SK-N-SH (cell line): ENCODE measurements at regions not wholly inside any gene's neighbourhood (a gene's known extent, or its start where the extent isn't known, plus 50 kb on each side); places are given as distances from the start of the nearest gene placed in this dataset.

Source experiments
- CTCF ChIA-PET: fragments of 300-600, 350-600 bp; formaldehyde crosslinking; extraction: SDS; loops from one replicate; lab custom pipeline; 2021; lab: Yijun Ruan, JAX
- POLR2A ChIA-PET: fragments of 350-600 bp; sonication (Branson Sonifier 250); formaldehyde crosslinking; extraction: SDS; loops from one replicate; lab custom pipeline; 2020; ENCODE audit warnings: antibody characterized with exemption, inconsistent platforms; lab: Yijun Ruan, JAX
- DNase-seq: peaks from one replicate; pipeline ENCODE4 v3.0.0; 2012
- H2AFZ ChIP-seq: fragments of 200-600 bp; sonication (generic); 2 replicates; pipeline ENCODE4 v1.8.1; 2016; ENCODE audit warnings: antibody characterized with exemption, mild to moderate bottlenecking, low read depth
- H3F3A ChIP-seq: fragments of 200-600 bp; sonication (generic); replicated peaks from 2 replicates; pipeline ENCODE3; 2016; ENCODE audit warnings: antibody characterized with exemption, mild to moderate bottlenecking; ENCODE audit not compliant: insufficient read depth
- H3K27ac ChIP-seq, 2 experiments: fragments of 200-500 bp in 1 of 2; fragments of 200-600 bp in 1 of 2; sonication (Bioruptor generic) in 1 of 2; sonication (generic), shearing (Covaris generic) in 1 of 2; 2 replicates each; pipeline versions ENCODE4 v1.5.1 to v1.6.1; 2014 to 2016; ENCODE audit warnings: low read depth in 2 of 2, inconsistent platforms in 1 of 2, low read length in 1 of 2, mild to moderate bottlenecking in 1 of 2, mixed read lengths in 1 of 2
- H3K27me3 ChIP-seq: fragments of 200-600 bp; sonication (generic), shearing (Covaris generic); 2 replicates; pipeline ENCODE4 v1.6.1; 2016; ENCODE audit warnings: mixed run types; ENCODE audit not compliant: insufficient read depth
- H3K36me3 ChIP-seq, 2 experiments: fragments of 200-500 bp in 1 of 2; fragments of 200-600 bp in 1 of 2; sonication (Bioruptor generic) in 1 of 2; sonication (generic) in 1 of 2; replicated peaks in 1 of 2; 2 replicates each; pipeline versions ENCODE3 to v1.5.1; 2014 to 2016; ENCODE audit warnings: low read length in 1 of 2, mild to moderate bottlenecking in 1 of 2; ENCODE audit not compliant: insufficient read depth in 2 of 2, control insufficient read depth in 1 of 2
- H3K4me1 ChIP-seq, 2 experiments: fragments of 200-500 bp in 1 of 2; fragments of 200-600 bp in 1 of 2; sonication (Bioruptor generic) in 1 of 2; sonication (generic), shearing (Covaris generic) in 1 of 2; 2 replicates each; pipeline versions ENCODE4 v1.5.1 to v1.6.1; 2014 to 2016; ENCODE audit warnings: low read depth in 1 of 2, low read length in 1 of 2, mixed run types in 1 of 2; ENCODE audit not compliant: insufficient read depth in 2 of 2, control insufficient read depth in 1 of 2
- H3K4me2 ChIP-seq: fragments of 200-600 bp; sonication (generic), shearing (Covaris generic); 2 replicates; pipeline ENCODE4 v1.6.1; 2017; ENCODE audit warnings: mixed run types
- H3K4me3 ChIP-seq, 2 experiments: fragments of 200-500 bp in 1 of 2; fragments of 200-600 bp in 1 of 2; sonication (Bioruptor generic) in 1 of 2; sonication (generic), shearing (Covaris generic) in 1 of 2; 2 replicates each; pipeline versions ENCODE4 v1.5.1 to v1.8.1; 2014 to 2016; ENCODE audit warnings: low read depth in 2 of 2, inconsistent platforms in 1 of 2, low read length in 1 of 2, mild to moderate bottlenecking in 1 of 2, mixed read lengths in 1 of 2, moderate library complexity in 1 of 2
- H3K79me2 ChIP-seq: fragments of 200-600 bp; sonication (generic); 2 replicates; pipeline ENCODE4 v1.8.1; 2017; ENCODE audit warnings: mild to moderate bottlenecking; ENCODE audit not compliant: insufficient read depth
- H3K9ac ChIP-seq: fragments of 200-600 bp; sonication (generic); 2 replicates; pipeline ENCODE4 v1.6.1; 2017; ENCODE audit warnings: mixed run types
- H3K9me2 ChIP-seq: fragments of 200-600 bp; sonication (generic); 2 replicates; pipeline ENCODE4 v1.6.1; 2017; ENCODE audit warnings: mixed run types
- H3K9me3 ChIP-seq: fragments of 200-600 bp; sonication (generic); 2 replicates; pipeline ENCODE4 v1.6.1; 2017; ENCODE audit warnings: mixed run types, mild to moderate bottlenecking, moderate library complexity
- H4K20me1 ChIP-seq: fragments of 200-600 bp; sonication (generic); 2 replicates; pipeline ENCODE4 v1.6.1; 2017; ENCODE audit warnings: mild to moderate bottlenecking, mixed run types; ENCODE audit not compliant: insufficient read depth
- CHD2 ChIP-seq: fragments of 150-350 bp; IDR thresholded peaks from 2 replicates; pipeline ENCODE4 v1.6.1; 2018; ENCODE audit warnings: low read length; ENCODE audit not compliant: partially characterized antibody
- ELF1 ChIP-seq: IDR thresholded peaks from 2 replicates; pipeline ENCODE4 v1.4.0; 2012
- FOXJ3 ChIP-seq: sonication (generic); formaldehyde crosslinking; IDR thresholded peaks from 2 replicates; pipeline ENCODE4 v1.5.1; 2020; ENCODE audit warnings: mild to moderate bottlenecking, missing genetic modification reagents
- GABPA ChIP-seq: IDR thresholded peaks from 2 replicates; pipeline ENCODE4 v1.4.0; 2012; ENCODE audit warnings: low read depth, mild to moderate bottlenecking
- NFIC ChIP-seq: IDR thresholded peaks from 2 replicates; pipeline ENCODE4 v1.4.0; 2012; ENCODE audit warnings: borderline replicate concordance
- NRF1 ChIP-seq: IDR thresholded peaks from 2 replicates; pipeline ENCODE4 v1.6.1; 2012; ENCODE audit warnings: low read depth, mild to moderate bottlenecking, low read length
- RFX5 ChIP-seq: IDR thresholded peaks from 2 replicates; pipeline ENCODE4 v1.6.1; 2012; ENCODE audit warnings: mild to moderate bottlenecking, improper control_type of control experiment, low read length
- SIN3A ChIP-seq: IDR thresholded peaks from 2 replicates; pipeline ENCODE4 v1.6.1; 2012; ENCODE audit warnings: low read depth, mild to moderate bottlenecking, low read length, moderate library complexity, borderline replicate concordance
- TAF1 ChIP-seq: IDR thresholded peaks from 2 replicates; pipeline ENCODE4 v1.6.1; 2012; ENCODE audit warnings: low read depth, mild to moderate bottlenecking, low read length, moderate library complexity, borderline replicate concordance
- TCF12 ChIP-seq: IDR thresholded peaks from 2 replicates; pipeline ENCODE4 v1.4.0; 2012
- TEAD4 ChIP-seq: IDR thresholded peaks from 2 replicates; pipeline ENCODE4 v1.4.0; 2012; ENCODE audit warnings: mild to moderate bottlenecking, borderline replicate concordance; ENCODE audit not compliant: insufficient read depth
- WGBS: methylation state at CpG from one replicate; pipeline ENCODE4 v1.1.6; 2017; ENCODE audit warnings: low lambda C conversion rate; 5-methylcytosine and 5-hydroxymethylcytosine counted together
- TF ChIP-seq, protein P1 (sequence below): IDR thresholded peaks from 2 replicates; pipeline ENCODE4 v1.4.0; 2012; ENCODE audit warnings: low read depth, borderline replicate concordance
- TF ChIP-seq, protein P2 (sequence below): IDR thresholded peaks from 2 replicates; pipeline ENCODE4 v1.6.1; 2012; ENCODE audit warnings: mild to moderate bottlenecking, low read depth, low read length, moderate library complexity
- TF ChIP-seq, protein P3 (sequence below): fragments of 150-350 bp; IDR thresholded peaks from 2 replicates; pipeline ENCODE4 v1.6.1; 2016; ENCODE audit warnings: mild to moderate bottlenecking, low read depth, low read length

DNA sequence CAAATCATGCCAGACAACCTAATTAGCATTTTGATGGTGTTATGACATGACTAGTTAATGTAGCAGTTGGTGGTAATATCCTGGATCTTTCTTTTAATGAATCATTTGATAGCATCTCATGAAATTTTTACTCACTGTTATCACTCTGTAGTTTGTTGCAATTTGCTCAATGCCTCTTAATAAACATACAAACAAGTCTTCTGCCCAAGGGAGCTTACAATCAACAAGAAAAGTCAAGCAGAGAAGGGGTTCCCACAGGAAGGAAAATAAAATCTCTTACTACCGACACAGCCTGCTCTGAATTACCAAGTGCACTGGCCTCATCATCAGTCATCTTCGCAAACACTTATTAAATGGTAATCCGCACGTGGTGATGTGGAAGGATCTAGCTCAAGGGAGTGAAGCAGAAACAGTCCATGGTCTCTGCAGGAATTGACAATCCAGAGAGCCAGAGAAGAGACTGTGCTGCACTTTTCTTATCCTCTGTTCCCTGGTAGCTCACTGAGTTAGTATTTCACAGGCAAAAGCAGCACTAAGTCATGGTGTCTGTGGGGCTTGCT is 263.5 kb downstream of the EPHA4 start:
- Histone ChIP-seq H3F3A (no peaks in the 10 kb centered on the region), H3K4me1 (no peaks in the 10 kb centered on the region), H3K9me2 (no peaks in the 10 kb centered on the region), H3K4me3 (no peak overlapping the region), H3K4me2 (no peak overlapping the region), H2AFZ (no peak overlapping the region), H3K27ac (no peak overlapping the region), H3K36me3 (no peaks in the 10 kb centered on the region), H4K20me1 (no peaks in the 10 kb centered on the region), H3K79me2 (no peaks in the 10 kb centered on the region), H3K9ac (no peak overlapping the region), H3K9me3 (no peaks in the 10 kb centered on the region), H3K27me3 (no peaks in the 10 kb centered on the region)
- TF ChIP-seq, protein P1, sequence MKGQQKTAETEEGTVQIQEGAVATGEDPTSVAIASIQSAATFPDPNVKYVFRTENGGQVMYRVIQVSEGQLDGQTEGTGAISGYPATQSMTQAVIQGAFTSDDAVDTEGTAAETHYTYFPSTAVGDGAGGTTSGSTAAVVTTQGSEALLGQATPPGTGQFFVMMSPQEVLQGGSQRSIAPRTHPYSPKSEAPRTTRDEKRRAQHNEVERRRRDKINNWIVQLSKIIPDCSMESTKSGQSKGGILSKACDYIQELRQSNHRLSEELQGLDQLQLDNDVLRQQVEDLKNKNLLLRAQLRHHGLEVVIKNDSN, result no peak
- no peak for TF ChIP-seq FOXJ3 (CRISPR knock-in tag)
- TF ChIP-seq CHD2, result no peak
- no peak for TF ChIP-seq ELF1
- TF ChIP-seq TEAD4, result no peak
- TF ChIP-seq GABPA, result no peak
- no peak for TF ChIP-seq SIN3A
- TF ChIP-seq NRF1, result no peak
- TF ChIP-seq TAF1, result no peak
- TF ChIP-seq NFIC, result no peak
- TF ChIP-seq, protein P2, sequence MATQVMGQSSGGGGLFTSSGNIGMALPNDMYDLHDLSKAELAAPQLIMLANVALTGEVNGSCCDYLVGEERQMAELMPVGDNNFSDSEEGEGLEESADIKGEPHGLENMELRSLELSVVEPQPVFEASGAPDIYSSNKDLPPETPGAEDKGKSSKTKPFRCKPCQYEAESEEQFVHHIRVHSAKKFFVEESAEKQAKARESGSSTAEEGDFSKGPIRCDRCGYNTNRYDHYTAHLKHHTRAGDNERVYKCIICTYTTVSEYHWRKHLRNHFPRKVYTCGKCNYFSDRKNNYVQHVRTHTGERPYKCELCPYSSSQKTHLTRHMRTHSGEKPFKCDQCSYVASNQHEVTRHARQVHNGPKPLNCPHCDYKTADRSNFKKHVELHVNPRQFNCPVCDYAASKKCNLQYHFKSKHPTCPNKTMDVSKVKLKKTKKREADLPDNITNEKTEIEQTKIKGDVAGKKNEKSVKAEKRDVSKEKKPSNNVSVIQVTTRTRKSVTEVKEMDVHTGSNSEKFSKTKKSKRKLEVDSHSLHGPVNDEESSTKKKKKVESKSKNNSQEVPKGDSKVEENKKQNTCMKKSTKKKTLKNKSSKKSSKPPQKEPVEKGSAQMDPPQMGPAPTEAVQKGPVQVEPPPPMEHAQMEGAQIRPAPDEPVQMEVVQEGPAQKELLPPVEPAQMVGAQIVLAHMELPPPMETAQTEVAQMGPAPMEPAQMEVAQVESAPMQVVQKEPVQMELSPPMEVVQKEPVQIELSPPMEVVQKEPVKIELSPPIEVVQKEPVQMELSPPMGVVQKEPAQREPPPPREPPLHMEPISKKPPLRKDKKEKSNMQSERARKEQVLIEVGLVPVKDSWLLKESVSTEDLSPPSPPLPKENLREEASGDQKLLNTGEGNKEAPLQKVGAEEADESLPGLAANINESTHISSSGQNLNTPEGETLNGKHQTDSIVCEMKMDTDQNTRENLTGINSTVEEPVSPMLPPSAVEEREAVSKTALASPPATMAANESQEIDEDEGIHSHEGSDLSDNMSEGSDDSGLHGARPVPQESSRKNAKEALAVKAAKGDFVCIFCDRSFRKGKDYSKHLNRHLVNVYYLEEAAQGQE, result no peak
- no peak for TF ChIP-seq RFX5
- TF ChIP-seq TCF12, result no peak
- TF ChIP-seq, protein P3, sequence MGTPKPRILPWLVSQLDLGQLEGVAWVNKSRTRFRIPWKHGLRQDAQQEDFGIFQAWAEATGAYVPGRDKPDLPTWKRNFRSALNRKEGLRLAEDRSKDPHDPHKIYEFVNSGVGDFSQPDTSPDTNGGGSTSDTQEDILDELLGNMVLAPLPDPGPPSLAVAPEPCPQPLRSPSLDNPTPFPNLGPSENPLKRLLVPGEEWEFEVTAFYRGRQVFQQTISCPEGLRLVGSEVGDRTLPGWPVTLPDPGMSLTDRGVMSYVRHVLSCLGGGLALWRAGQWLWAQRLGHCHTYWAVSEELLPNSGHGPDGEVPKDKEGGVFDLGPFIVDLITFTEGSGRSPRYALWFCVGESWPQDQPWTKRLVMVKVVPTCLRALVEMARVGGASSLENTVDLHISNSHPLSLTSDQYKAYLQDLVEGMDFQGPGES, result no peak
- DNase-seq, result no peak
- CTCF ChIA-PET, result no interaction called here
- WGBS, result 49% methylated on average over 4 of the region's 4 CpGs
- POLR2A ChIA-PET, result no interaction called here
